Erythroblast (primary cell): ENCODE measurements at regions not wholly inside any gene's neighbourhood (a gene's known extent, or its start where the extent isn't known, plus 50 kb on each side); places are given as distances from the start of the nearest gene placed in this dataset.
"Not testable (repeated sequence)": the region's sequence is repeated elsewhere in the genome, so short reads cannot be mapped to it uniquely, and the experiment has no call there.

Source experiments
- DNase-seq, 2 experiments: peaks; one replicate each; lab custom pipeline; 2025; lab: John Stamatoyannopoulos, UW
- GATA1 ChIP-seq: IDR thresholded peaks from 2 replicates; pipeline ENCODE4 v1.6.1; 2011; ENCODE audit warnings: low read depth, mild to moderate bottlenecking, control low read depth, low read length, moderate library complexity
- POLR2A ChIP-seq: IDR thresholded peaks from 2 replicates; pipeline ENCODE4 v1.6.1; 2011; ENCODE audit warnings: mild to moderate bottlenecking, low read length

DNA sequence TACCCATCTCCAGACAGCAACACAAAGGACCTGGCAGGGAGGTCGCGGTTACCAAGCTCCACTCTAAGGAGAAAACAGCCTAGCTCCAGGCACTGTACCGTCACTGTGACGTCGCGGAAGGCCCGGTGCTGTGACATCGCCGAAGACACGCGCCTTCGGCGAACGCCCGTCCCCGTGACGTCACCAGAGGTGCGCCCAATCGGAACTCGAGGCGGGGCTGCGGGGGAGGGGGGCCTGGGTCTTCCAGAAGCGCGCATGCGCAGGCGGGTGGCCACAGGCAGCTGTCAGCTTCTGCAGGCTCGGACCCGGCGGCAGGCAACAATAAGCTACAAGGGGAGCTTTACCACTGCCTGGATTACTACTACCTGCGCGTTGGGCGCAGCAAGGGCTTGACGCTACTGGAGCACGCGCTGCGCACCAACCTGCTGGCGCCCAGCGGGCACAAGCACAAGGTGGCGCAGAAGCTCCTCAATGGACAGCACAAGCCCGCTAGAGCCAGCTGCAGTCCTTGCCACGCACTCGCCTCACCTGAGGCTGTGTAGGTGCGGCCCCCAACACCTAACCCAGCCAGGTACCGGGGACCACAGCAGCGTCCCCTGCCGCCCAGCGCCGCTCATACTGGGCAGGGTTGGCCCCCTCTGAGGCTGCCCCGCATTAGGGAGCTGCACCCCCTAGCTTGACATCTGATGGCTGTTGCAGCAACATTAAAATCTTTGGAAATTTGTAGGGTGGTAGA, 208.4 kb downstream of the TPST1 start:
- DNase-seq = peak; percentile 90 to 92
- TF ChIP-seq GATA1 (no peak), POLR2A (peak; percentile 41)

DNA sequence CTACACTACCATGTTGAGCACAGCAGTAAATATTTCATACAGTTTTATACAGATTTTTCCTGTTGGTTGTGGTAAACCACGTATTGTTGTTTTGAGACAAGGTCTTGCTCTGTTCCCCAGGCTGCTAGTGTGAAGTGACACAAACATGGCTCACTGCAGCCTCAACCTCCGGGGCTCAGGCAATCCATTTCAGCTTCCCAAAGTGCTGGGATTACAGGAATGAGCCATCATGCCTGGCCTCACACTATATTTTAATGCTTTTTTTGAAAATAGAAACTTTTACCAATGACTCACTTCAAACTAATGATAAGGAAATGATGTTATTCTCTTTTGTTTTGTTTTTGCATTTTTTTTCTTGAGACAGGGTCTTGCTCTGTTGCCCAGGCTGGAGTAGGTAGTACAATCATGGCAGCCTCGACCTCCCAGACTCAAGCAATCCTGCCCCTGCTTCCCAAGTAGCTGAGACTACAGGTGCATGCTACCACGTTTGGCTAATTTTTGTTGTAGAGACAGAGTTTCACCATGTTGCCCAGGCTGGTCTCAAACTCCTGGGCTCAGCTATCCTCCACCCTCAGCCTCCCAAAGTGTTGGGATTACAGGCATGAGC, 210.6 kb downstream of the TPST1 start:
- TF ChIP-seq GATA1 = no peak
- TF ChIP-seq POLR2A = no peak
- no peak for DNase-seq

DNA sequence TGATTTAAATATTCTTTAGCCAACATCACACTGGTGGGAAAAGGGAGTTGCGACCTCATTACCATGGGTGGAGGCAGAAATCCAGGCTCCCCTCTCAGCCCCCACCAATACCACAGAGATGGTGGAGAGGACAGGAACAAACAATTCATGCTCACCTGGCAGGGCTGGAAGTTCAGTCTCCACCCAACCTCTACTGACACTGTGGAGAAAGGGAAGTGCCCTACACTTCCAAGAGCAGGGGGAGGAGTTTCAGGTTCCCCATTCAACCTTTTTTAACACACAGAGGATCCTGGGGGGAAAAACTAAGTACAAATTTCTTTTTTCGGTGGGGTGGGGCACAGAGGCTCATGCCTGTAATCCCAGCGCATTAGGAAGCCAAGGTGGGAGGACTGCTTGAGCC, 210.1 kb upstream of the KCTD7 start:
- no peak for DNase-seq
- TF ChIP-seq GATA1 (no peak), POLR2A (no peak)

- DNase-seq = peak; percentile 63 to 76
- no peak for TF ChIP-seq POLR2A
- TF ChIP-seq GATA1 = no peak
These were observed 209.5 kb upstream of the KCTD7 start for GRCh38 chr7:66419210-66419609.

DNA sequence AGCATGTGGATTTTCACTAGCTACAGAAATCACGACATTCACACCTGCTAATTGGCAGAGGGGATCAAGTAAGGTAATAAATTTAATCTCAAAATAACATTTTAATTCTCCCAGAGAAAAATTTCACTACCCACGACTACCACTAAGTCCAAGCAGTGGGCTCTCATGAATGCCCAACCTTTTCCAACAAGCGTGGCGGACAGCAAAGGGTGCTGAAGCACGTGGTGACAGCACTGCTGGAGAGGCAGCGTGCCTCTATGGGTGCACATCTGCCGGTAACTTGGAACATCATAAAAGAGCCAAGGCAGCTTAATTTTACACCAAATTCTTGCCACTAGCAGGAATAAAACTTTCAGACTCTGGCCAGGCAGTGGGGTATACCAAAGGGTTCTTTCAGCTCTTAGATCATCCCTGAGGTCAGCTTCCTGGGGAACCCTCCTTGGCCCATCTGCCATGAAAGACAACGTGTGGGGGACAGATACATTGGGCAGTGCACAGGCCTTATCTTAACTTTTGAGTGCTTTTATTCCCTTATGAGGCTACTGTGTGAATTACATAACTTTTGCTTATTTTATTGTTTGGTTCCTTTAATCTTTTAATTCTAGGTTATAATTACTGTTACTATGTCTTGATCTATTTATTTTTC, 206.7 kb upstream of the KCTD7 start:
- DNase-seq = peak; percentile 61 to 73
- no peak for TF ChIP-seq POLR2A

DNA sequence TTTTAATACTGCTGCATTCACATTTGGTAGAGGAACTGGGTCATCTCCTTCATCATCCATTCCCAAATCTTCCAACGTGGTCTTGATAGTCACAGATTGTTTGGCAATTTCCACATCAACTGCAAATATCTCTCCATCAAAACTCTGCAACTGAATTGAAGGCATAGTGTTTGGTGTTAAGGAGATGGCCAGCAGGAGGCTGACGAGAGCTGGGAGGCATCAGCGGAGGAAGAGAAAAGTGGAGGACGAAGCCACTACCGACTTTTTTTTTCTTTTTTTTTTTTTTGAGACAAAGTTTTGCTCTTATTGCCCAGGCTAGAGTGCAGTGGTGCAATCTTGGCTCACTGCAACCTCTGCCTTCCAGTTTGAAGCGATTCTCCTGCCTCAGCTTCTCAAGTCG, 205.0 kb upstream of the KCTD7 start:
- no peak for DNase-seq
- TF ChIP-seq GATA1 = no peak
- no peak for TF ChIP-seq POLR2A

GRCh38 chr7:66426332-66426731, 202.3 kb upstream of the KCTD7 start:
- TF ChIP-seq POLR2A (no peak), GATA1 (no peak)
- DNase-seq = no peak

DNA sequence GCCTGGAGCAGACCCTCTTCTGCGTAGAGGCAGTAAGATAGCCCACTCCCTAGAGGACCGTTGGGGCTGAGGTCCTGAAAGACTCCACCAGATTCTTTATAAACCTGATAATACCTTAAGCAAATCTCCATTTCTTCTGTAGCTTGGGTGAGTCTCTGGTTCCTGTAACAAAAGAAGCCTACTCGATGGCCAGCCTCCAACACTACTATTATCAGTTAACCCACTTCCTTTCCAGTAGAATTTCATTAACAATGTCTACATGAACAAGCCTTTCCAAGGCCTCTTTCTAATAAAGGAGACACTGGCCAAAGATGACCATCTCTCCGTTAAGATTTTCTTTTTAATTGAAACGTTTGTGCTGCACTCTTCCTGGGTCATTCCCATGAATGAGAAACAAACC, 201.7 kb upstream of the KCTD7 start:
- DNase-seq = no peak
- no peak for TF ChIP-seq GATA1
- TF ChIP-seq POLR2A = no peak

GRCh38 chr7:66427956-66428355, 200.7 kb upstream of the KCTD7 start:
- DNase-seq = no peak
- no peak for TF ChIP-seq GATA1
- no peak for TF ChIP-seq POLR2A

DNA sequence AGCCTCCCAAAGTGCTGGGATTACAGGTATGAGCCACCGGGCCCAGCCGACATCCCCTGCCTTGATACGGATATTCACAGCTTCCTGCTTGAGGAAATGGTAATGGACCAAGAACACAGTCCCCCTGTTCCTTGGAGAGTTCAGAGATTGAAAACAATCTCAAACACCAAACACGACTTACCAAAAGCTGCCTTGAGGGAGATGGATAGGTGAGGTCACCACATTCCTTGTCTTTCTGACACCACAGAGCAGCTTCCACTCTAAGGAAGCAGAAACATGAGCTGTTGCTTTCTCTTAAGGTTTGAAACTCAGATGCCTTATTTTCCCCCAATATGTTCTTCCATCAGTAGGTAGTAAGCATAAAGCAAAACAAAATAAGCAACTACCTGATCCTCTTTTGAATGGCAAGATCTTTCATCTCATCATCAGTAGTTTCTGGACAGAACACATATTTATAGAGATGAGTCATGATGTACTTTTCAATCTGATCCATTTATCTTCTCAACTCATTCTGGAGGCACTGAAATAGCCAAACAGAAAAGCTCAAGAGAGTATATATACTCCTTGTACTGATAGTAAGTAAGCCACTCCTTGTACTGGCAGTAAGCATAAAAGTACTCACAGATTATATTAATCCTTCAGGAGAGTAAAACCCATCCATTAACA, 199.1 kb upstream of the KCTD7 start:
- no peak for DNase-seq

DNA sequence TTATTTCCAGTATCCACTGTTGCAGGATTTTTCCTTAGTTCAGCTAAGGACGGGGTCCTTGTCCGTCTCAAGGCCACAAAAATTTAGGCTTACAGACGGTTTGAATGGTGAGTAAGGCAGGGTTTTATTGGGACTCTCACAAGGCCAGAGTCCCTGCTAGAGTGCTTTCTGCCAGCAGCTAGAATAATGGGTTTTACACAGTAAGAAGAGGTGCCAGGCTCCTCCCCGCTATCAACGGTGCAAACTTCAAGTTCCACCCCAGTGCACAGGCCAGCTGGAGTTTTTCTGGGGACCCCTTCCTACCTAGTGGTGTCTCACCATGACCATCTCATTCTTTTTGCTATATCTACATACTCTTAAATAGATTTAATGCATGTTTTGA, 198.5 kb upstream of the KCTD7 start:
- DNase-seq = no peak
- TF ChIP-seq GATA1 (no peak), POLR2A (no peak)

More for the DNA sequence above, 199.1 kb upstream of the KCTD7 start:
- TF ChIP-seq GATA1 (no peak), POLR2A (no peak)

DNA sequence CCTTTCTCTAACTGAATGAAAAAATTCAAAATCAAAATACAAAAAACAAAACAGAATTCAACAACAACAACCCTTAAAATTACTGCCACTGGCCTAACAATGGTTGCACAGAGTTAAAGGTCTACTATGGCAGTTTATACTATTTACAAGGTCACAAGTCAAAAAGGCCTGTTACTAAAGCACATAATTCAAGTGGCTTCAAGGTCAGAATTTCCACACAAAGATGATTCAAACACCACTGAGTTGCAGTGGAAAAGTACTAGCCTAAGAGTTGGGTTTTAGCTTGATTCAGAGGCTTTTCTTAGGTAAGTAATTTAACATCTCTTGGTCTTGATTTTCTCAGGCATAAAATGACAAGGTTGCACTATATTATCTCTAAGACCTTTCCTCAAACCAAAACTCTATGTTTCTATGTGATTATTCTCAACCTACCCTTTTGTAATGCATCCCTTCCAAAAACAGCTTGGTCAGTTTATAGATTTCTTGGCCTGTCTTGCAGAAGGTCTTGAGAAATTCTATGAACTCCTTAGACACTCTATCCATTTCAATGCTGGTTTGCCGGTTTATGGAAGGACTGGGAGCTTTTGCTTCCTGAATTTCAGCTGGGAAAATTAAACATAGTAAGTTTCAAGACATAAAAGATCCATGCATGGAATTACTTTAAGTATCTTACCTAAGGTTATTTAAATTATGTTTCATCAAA, 189.8 kb upstream of the KCTD7 start:
- not testable (repeated sequence) for DNase-seq

DNA sequence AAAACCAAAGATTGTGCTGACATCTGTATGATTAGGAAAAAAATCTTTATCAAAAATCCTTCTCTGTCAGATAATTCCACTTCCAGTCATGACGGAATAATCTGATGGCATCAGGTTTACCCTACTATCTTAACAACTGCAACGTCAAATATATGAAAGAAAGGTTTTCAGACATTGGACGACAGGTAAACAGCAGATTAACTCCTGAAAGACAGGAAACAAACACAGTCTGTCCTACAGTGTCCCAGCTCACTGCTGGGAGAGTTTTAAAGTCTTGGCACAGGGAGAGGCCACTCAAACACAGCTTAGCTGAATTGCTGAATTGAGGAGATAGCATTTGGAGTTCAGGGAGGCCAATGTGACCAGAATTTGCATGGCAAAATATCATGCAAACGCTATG, 186.3 kb upstream of the KCTD7 start:
- DNase-seq = no peak
- no peak for TF ChIP-seq GATA1
- no peak for TF ChIP-seq POLR2A
